ENCODE measurements at regions not wholly inside any gene's neighbourhood (a gene's known extent, or its start where the extent isn't known, plus 50 kb on each side); places are given as distances from the start of the nearest gene placed in this dataset.

GRCh38 chr5:3059488-3059887, 308.0 kb upstream of the IRX2 start:
- TF ChIP-seq CTCF (IDR thresholded peaks at IDR 0.05) (no peak), POLR2AphosphoS5 (IDR thresholded peaks at IDR 0.05) (no peak)
